ENCODE measurements at regions not wholly inside any gene's neighbourhood (a gene's known extent, or its start where the extent isn't known, plus 50 kb on each side); places are given as distances from the start of the nearest gene placed in this dataset.
"Not testable (repeated sequence)": the region's sequence is repeated elsewhere in the genome, so short reads cannot be mapped to it uniquely, and the experiment has no call there.

DNA sequence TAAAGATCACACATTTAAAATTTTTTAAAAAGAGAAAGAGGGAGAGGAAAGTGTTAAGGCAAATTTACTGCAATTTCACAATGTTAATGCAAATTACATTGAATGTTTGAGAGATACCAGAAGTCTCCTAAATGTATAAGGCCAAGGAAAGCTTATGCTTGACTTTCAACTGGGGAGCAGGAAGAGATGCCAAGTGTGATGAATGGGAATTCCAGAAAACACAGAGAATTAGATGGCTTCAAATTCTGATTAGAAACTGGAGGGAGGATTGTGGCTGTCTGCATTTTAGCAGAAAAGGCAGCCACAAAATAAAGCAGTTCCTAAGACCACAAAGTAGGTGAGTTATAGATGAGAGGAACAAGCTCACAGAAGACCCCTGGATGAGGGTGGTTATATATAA lies 328.3 kb upstream of the CITED2 start:
- no peak for DNase-seq

DNA sequence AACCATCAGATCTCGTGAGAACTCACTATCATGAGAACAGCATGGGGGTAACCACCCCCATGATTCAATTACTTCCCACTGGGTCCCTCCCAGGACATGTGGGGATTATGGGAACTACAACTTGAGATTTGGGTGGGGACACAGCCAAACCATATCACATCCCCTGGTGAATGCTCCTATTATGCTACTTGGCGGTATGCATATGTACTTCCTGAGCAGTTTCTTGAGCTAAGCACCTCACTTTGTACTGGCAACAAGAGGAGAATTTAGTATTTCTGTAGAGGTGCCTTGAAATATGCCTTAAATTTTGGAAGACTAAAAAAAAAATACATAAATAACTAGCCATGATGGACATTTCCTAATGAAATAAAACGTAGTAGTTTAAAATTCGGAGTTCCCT lies 327.2 kb upstream of the CITED2 start:
- DNase-seq, result no peak

DNA sequence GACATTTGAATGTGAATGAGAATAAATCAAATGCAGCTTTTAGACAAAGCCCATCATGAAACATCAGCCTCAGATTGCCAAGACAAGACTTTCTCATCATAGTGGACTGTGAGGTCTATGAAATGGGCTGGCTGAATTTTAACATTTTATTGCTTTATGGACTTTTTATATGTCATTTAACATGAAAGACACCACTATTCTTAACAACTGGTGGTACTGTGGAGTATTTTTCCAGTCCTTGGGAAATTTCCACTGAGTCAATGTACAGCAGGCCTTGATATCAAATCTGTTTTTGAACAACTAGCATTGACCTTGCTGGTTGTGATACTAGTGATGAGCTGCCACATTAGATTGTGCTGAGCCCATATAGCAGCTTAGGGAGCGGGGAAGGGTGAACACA lies 326.6 kb upstream of the CITED2 start:
- no peak for DNase-seq

DNA sequence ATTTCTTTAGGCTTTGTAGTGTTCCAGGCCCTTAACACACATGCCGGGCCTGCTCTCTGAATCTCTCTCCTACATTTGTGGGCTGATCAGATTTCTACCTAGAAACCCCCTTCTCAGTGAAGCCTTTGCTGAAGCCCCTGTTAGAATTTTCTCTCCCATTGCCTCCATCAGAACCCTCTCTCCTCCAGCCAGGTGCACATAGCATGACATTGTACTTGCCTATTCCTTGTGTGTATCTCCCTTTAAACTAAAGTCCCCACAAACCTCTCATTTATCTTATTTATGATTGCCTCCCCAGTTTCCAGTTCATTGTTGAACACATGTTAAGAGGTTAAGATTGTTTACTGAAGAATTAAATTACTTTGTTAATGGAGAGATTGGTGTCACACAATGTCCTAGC lies 325.5 kb upstream of the CITED2 start:
- no peak for DNase-seq

DNA sequence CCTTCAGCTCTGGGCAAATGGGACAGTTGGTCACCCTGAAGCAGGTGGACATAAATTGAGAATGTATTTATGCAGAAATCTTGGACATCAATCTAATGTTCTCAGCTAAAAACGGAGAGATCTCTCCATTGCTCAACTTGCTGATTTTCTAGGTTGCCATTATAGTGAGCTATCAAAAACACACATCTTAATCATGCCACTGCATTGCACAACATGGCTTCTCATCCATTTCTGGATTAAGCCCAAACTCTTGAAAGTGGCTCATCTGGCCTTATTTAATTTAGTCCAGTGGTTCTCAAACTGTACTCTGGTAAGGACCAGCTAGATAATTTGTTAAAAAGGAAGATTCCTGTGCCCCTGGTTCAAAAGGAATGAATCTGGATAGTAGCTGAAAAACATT lies 324.9 kb upstream of the CITED2 start:
- DNase-seq, result no peak

DNA sequence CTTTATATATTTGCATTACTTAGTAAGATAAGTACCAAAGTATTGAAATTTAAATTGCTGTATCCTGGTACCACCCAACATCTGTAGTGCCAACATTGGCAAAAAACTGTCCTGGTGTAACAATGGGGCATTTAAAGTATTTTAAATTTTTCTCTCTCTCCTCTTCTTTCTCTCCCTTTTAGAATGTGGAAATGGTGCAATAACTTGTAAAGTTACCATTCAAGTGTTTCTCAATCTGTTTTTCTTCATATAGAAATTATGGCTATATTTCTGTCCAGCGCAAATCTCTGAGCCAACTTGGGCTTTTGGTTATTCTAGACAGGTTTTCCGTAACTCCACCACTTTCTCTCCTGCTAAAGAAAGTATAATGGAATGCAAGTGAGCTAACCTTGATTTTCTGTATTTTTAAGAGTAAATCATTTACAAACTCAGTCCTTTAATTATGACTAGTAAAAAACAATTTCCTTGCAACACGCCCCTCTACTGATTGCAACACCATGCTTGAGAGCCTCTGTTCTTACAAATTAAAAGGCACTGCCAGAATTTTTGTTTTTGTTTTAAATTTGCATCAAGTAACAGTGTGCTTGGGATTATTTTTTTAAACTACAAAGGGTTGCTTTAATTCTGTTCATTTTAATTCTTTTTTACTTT lies 324.2 kb upstream of the CITED2 start:
- no peak for DNase-seq

DNA sequence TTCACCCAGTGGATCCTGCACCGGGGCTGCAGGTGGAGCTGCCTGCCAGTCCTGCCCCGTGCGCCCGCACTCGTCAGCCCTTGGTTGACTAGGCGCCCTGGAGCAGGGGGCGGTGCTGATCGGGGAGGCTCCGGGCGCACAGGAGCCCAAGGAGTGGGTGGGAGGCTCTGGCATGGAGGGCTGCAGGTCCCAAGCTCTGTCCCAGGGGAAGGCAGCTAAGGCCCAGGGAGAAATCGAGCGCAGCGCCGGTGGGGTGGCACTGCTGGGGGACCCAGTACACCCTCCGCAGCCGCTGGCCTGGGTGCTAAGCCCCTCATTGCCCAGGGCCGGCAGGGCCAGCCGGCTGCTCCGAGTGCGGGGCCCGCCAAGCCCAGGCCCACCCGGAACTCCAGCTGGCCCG lies 323.4 kb upstream of the CITED2 start:
- not testable (repeated sequence) for DNase-seq

DNA sequence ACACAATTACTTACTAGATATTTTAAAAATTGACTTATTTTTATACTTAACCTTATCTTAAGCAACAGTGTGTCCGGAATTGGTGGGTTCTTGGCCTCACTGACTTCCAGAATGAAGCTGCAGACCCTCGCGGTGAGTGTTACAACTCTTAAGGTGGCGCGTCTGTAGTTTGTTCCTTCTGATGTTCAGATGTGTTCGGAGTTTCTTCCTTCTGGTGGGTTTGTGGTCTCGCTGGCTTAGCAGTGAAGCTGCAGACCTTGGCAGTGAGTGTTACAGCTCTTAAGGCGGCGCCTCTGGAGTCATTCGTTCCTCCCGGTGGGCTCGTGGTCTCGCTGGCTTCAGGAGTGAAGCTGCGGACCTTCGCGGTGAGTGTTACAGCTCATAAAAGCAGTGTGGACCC lies 322.5 kb upstream of the CITED2 start:
- not testable (repeated sequence) for DNase-seq

DNA sequence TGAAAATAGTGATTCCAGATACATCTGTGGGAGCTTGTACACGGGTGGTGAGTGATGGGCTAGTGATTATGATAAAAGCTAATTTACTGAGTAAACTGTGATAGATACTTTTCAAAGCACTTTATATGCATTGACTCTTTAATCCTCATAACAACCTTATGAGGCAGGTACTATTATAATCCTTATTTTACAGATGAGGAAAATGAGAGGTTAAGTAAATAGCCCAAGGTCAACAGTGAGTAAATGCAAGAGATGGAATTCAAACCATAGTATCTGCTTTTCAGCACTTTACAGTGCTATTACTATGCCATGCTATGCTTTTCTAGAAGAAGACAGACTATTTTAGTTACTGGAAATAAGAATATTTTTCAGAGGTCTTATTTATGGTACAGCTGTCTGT lies 320.9 kb upstream of the CITED2 start:
- no peak for DNase-seq

DNA sequence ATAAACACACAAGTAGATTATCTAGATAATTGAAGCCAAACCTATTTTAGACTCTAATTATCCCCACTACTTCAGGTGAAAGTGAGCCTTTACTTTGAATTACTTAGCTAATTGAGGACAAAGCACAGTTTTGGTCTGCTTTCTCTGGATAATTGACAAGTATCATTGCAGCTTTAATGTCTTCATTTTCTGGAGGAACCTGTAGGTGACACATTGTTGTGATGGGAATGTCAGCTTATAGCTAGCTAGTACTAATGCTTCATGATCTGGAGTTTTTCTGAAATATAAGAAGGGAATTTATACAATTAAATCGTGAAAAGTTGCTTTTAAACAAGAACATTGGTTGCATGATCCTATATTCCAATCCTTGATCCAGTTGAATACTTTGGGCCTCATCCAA lies 319.3 kb upstream of the CITED2 start:
- DNase-seq, result no peak

DNA sequence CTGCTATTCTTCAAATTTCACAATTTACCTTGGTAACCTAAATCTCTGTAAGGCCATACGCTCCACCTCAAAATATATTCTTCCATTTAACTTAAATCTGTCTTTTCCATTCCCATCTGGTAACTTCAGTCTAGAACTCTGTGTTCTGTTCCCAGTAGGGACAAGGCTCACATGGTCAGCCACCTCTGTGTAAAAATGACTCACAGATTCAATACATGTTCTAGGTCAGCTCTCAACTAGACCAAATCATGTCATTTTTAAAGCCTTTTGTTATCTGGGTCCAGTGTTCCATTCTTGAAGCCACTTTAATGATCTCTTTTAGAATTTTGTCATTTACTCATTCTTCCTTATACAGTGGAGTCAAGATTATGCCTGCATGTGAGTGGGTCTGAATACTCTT lies 315.6 kb upstream of the CITED2 start:
- no peak for DNase-seq

DNA sequence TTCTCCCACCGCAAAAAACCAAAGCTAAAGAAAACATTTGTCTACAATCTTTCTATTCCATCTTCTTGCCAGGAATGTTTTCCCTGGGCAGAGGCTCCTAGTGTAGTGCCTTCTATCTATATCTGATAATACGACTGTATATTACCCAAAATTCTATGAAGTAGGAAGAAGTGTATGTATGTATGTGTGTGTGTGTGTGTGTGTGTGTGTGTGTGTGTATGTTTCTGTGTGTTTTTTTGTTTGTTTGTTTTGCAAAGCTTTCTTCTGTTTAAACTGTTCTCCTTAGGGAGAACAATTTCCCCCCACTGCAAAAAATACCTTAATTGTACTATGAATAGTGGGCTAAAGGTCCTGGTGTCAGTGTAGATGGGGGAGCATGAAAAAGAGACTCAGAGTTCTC lies 312.6 kb upstream of the CITED2 start:
- no peak for DNase-seq

DNA sequence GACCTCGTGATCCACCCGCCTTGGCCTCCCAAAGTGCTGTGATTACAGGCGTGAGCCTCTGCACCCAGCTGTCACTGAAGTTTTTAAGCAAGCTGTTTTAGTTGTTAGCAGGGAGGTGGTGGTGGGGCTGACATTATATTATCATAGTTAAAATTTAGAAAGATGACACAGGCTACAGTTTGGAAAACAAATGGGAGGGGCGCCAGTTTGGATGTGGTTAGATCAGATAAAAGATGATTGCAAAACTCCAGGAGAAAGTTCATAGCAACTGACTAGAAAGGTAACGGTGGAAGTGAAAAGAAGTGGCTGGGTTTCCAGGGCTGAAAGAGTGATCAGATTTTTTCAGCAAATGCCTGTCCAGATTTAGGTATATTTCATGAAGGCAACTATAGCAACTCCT lies 311.9 kb upstream of the CITED2 start:
- DNase-seq, result no peak

DNA sequence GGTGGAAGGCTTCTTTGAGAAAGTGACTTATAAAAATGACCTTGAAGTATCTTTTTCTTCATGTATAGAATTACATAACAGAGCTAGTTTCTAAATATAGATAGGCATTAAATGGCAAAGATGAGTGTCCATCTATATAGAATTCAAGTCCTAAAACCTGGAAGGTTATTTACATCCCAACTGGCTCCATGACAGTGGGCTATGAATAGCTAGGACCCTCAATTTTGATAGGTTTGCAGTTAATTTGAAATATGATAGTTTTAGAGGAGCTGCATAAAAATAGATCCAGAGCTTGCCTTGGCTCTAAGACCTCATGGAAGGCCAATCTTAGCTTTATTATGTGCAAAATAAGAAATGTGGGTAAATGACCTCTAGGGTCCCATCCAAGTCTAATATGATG lies 310.6 kb upstream of the CITED2 start:
- no peak for DNase-seq

DNA sequence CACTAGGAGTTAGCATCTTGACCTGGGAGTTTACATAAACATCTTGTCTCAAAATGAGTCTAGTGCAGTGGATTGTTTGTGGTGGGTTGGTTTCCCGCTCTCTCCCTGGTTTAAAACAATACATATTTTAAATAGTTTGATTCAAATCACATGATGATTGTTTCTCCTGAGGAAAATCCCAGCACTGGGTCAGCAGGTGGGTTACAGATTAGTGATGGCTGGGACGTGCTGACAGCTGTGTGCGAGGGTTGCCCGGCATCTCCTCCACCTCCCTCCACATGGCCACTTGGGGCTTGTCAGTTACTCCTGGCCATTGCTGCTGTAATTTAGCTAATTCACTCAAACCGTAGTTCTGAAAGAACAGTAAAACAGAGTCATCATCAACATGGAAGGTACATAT lies 306.4 kb upstream of the CITED2 start:
- no peak for DNase-seq

DNA sequence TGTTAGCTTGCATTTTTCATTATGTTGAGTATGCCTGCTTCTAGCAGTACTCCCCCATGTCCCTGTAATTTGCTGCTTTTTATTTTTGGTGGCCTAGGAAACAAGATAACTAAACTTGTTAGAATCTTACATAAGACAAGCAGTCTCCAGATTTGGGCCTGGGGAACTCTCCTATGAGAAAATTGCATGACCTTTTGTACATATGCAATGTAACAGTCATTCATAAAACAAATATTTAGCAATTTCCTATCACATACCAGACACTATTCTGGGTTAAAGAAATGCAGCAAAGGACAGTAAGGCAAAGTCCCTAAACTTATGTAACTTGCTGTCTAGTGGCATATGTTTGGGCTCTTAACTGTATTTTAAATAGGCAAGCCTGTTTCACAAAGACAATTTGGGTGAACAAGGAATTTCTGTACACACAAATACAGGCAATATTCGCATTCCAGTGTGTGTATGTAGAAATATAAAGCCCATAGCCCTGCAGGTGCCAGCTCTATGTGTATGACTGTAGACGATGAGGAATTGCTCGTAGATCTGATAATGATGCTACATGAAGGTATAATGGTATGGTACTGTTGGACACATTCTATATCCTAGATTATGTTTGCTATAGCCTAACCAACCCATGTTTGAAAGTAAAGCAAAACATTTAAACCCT lies 305.2 kb upstream of the CITED2 start:
- DNase-seq, result no peak

DNA sequence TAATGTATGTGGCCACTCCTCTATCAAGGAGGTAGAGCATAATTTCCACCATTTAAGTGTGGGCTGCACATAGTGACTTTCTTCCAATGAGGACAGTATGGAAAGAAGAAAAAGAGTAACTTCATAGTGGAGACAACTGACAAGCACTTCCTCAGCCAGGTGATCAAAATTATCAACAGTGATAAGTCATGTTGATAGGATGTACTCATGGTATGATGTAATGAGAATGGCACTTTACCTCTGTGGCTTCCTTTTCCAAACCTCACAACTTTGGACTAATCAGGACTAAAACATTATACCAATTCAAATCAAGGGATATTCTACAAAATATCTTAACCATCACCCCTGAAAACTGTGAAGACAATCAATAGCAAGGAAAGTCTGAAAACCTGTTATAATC lies 302.3 kb upstream of the CITED2 start:
- no peak for DNase-seq

DNA sequence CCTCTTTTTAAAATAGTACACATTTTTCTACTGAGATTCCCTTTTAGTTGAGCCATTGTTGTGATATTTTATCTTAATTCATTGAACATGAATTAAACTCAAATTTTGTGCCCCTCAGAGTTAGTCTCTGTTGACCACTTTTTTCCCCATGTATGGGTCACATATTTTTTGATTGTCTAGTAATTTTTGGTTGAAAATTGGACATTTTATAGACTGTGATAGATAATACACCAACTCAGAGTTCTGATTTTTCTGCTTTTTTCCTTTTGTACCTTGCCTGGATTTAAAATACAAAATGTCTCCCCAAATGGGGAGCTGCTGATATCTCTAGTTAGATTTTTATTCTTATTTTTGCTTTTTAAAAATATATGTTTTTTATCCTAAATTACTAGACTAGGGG lies 291.8 kb upstream of the CITED2 start:
- no peak for DNase-seq

DNA sequence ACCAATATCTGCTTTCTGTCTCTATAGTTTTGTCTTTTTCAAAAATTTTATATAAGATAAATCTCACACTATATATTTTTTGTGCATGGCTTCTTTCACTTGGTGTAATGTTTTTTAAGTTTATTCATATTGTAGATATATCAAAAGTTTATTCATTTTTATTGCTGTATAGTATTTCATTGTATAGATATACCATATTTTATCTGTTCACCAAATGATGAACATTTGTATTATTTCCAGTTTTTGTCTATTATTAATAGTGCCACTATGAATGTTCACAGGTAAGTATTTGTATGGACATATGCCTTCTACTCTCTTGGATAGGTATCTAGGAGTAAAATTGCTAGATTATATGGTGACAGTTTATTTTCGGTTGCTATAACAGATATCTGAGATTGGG lies 289.5 kb upstream of the CITED2 start:
- no peak for DNase-seq

DNA sequence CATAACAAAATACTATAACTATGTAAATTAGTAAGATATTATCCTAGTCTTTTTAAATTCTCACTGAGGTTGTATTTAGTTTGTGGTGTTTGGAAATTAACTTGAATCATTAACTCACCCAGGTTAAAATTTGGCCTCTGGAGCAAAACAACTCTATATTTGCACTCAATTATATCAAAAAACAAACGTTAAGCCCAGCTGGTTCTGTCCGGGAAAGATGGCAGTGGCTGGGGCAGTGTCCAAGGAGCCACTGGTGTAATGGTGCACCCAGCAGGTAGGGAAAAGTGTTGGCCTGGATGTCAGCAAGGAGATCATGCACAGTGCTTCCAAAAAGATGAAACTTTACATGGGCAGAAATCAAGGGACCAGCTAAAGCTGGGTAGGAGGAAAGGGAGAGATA lies 285.3 kb upstream of the CITED2 start:
- no peak for DNase-seq

DNA sequence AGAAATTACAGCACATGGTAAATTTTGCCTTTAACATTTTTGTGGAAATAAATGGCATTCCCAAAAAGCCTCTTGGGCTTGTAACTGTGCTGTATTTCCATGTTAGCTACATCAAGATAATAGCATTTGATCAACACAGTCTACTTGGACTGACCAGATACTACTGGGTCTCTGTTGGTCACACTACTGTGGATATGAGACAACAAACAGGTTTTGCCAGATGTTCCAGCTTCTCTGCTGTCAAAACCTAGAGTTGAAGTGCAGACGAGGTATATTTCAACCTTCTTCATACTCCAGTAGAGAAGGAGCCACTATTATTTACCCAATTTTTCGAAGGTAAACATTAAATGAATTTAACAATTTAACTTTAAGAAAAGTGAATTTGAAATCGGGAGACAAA lies 284.7 kb upstream of the CITED2 start:
- DNase-seq, result no peak

DNA sequence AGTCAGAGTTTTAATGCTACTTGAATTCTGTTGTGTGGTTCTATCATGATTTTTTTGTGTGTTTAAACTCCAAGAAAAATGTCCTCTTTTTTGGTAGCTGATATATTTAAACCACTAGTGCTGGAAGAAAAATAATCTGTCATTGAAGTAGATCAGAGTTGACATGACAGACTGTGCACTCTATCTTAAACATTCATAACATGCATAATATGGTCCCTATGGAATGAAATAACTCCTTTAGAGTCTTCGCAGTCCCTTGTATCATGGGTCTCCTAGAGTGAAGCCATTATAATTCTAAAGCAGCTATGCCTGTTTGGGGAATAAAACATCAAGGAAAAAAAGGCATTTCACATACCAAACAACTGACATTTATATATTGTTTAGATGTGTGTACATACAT lies 282.7 kb upstream of the CITED2 start:
- no peak for DNase-seq

DNA sequence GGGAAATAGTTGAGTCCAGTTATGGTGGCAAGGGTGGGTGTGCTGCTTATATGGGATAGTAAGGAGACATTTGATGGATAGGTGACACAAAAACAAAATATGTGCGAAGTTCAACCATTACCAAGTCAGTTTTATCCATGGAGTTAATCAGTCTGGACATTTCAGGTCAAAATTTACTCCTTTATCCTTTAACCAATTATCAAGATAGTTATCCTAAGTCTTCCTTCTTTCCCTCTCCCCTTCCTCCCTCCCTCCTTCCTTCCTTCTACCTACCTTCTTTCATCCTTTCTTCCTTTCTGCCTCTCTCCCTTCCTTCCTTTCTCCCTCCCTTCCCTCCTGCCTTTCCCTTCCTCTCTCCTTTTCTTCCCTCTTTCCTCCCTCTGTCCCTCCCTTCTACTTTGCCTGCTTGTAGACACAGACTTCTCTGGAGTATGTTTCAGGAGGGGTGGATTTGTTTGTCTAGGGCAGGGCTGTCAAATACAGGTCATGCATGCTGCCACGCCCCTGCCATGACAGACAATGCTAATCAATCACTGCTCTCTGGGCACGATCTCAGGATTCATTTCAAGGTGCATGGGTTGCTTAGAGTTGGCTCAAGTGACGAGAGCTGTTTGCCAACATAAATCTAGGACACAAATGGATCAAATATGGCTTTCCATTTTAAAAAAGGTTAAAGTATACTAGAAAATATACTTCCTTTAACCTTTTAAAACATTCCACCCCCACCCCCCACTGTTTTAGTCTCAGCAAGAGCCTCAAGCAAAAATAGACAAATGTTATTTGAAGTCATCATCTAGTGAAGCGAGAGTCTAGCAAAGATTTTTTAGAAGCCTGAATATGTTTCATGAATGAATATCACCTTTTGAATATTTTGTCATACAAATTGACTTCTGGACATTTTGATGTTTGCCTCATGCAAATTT lies 281.6 kb upstream of the CITED2 start:
- no peak for DNase-seq

All from midbrain (tissue), 1 donor.